HEK293 (cell line): ENCODE measurements at regions not wholly inside any gene's neighbourhood (a gene's known extent, or its start where the extent isn't known, plus 50 kb on each side); places are given as distances from the start of the nearest gene placed in this dataset.

ENCODE experiments used
- GLIS2 ChIP-seq: fragments of 450-650 bp; formaldehyde crosslinking; IDR thresholded peaks from 2 replicates; pipeline ENCODE4 v1.5.1; 2016; ENCODE audit warnings: missing biosample characterization, missing genetic modification characterization
- KLF8 ChIP-seq: fragments of 450-650 bp; formaldehyde crosslinking; IDR thresholded peaks from 2 replicates; pipeline ENCODE4 v1.5.1; 2016; ENCODE audit warnings: missing biosample characterization, missing genetic modification characterization
- OVOL3 ChIP-seq: fragments of 450-650 bp; formaldehyde crosslinking; IDR thresholded peaks from 2 replicates; pipeline ENCODE4 v1.5.1; 2016; ENCODE audit warnings: missing biosample characterization, missing genetic modification characterization
- PRDM1 ChIP-seq: fragments of 450-650 bp; formaldehyde crosslinking; IDR thresholded peaks from 2 replicates; pipeline ENCODE4; 2016; ENCODE audit warnings: missing biosample characterization, missing genetic modification characterization
- SCRT2 ChIP-seq: fragments of 450-650 bp; formaldehyde crosslinking; IDR thresholded peaks from 2 replicates; pipeline ENCODE4 v1.5.1; 2016; ENCODE audit warnings: missing biosample characterization, missing genetic modification characterization
- TRIM28 ChIP-seq: IDR thresholded peaks from 2 replicates; pipeline ENCODE4 v1.6.1; 2011; ENCODE audit warnings: low read length, control low read depth, borderline replicate concordance
- ZBTB20 ChIP-seq: fragments of 450-650 bp; formaldehyde crosslinking; IDR thresholded peaks from 2 replicates; pipeline ENCODE4 v1.5.1; 2016; ENCODE audit warnings: missing biosample characterization, missing genetic modification characterization
- ZBTB48 ChIP-seq: fragments of 450-650 bp; formaldehyde crosslinking; IDR thresholded peaks from 2 replicates; pipeline ENCODE4 v1.5.1; 2016; ENCODE audit warnings: missing biosample characterization, missing genetic modification characterization
- ZNF132 ChIP-seq: fragments of 450-650 bp; formaldehyde crosslinking; IDR thresholded peaks from 2 replicates; pipeline ENCODE4 v1.5.1; 2017; ENCODE audit warnings: missing biosample characterization, missing genetic modification characterization, borderline replicate concordance
- ZNF138 ChIP-seq: fragments of 450-650 bp; formaldehyde crosslinking; IDR thresholded peaks from 2 replicates; pipeline ENCODE4 v1.5.1; 2016; ENCODE audit warnings: missing biosample characterization, missing genetic modification characterization, borderline replicate concordance
- ZNF146 ChIP-seq: fragments of 450-650 bp; formaldehyde crosslinking; IDR thresholded peaks from 2 replicates; pipeline ENCODE4 v1.5.1; 2016; ENCODE audit warnings: missing biosample characterization, missing genetic modification characterization
- ZNF211 ChIP-seq: fragments of 450-650 bp; formaldehyde crosslinking; IDR thresholded peaks from 2 replicates; pipeline ENCODE4 v1.5.1; 2016; ENCODE audit warnings: low read depth, missing biosample characterization, missing genetic modification characterization
- ZNF221 ChIP-seq: fragments of 450-650 bp; formaldehyde crosslinking; IDR thresholded peaks from 2 replicates; pipeline ENCODE4 v1.5.1; 2017; ENCODE audit warnings: missing biosample characterization, missing genetic modification characterization, borderline replicate concordance
- ZNF23 ChIP-seq: fragments of 450-650 bp; formaldehyde crosslinking; IDR thresholded peaks from 2 replicates; pipeline ENCODE4 v1.5.1; 2016; ENCODE audit warnings: missing biosample characterization, missing genetic modification characterization, borderline replicate concordance
- ZNF248 ChIP-seq: fragments of 450-650 bp; formaldehyde crosslinking; IDR thresholded peaks from 2 replicates; pipeline ENCODE4 v1.5.1; 2017; ENCODE audit warnings: missing biosample characterization, missing genetic modification characterization
- ZNF394 ChIP-seq: fragments of 450-650 bp; formaldehyde crosslinking; IDR thresholded peaks from 2 replicates; pipeline ENCODE4 v1.5.1; 2016; ENCODE audit warnings: missing biosample characterization, missing genetic modification characterization, mild to moderate bottlenecking, moderate library complexity, borderline replicate concordance
- ZNF423 ChIP-seq: fragments of 450-650 bp; formaldehyde crosslinking; IDR thresholded peaks from 2 replicates; pipeline ENCODE4 v1.5.1; 2016; ENCODE audit warnings: missing biosample characterization, missing genetic modification characterization
- ZNF585B ChIP-seq: fragments of 450-650 bp; formaldehyde crosslinking; IDR thresholded peaks from 2 replicates; pipeline ENCODE4 v1.5.1; 2016; ENCODE audit warnings: missing biosample characterization, missing genetic modification characterization
- ZNF623 ChIP-seq: fragments of 450-650 bp; formaldehyde crosslinking; IDR thresholded peaks from 2 replicates; pipeline ENCODE4 v1.5.1; 2016; ENCODE audit warnings: missing biosample characterization, missing genetic modification characterization
- TF ChIP-seq, protein P1 (sequence below): fragments of 450-650 bp; formaldehyde crosslinking; IDR thresholded peaks from 2 replicates; pipeline ENCODE4 v1.5.1; 2016; ENCODE audit warnings: missing biosample characterization, missing genetic modification characterization, borderline replicate concordance
- TF ChIP-seq, protein P2 (sequence below): fragments of 450-650 bp; formaldehyde crosslinking; IDR thresholded peaks from 2 replicates; pipeline ENCODE4 v1.5.1; 2017; ENCODE audit warnings: missing biosample characterization, missing genetic modification characterization
- TF ChIP-seq, protein P3 (sequence below): fragments of 450-650 bp; IDR thresholded peaks from 2 replicates; pipeline ENCODE4 v1.5.1; 2018; ENCODE audit warnings: missing biosample characterization, mild to moderate bottlenecking, missing genetic modification characterization
- TF ChIP-seq, protein P4 (sequence below): fragments of 450-650 bp; formaldehyde crosslinking; IDR thresholded peaks from 2 replicates; pipeline ENCODE4 v1.5.1; 2016; ENCODE audit warnings: missing biosample characterization, missing genetic modification characterization
- TF ChIP-seq, protein P5 (sequence below): fragments of 450-650 bp; formaldehyde crosslinking; conservative IDR thresholded peaks from 2 replicates; pipeline ENCODE4 v1.5.1; 2016; ENCODE audit warnings: low read depth, missing biosample characterization, missing genetic modification characterization
- TF ChIP-seq, protein P6 (sequence below): fragments of 450-650 bp; formaldehyde crosslinking; IDR thresholded peaks from 2 replicates; pipeline ENCODE4 v1.5.1; 2017; ENCODE audit warnings: missing biosample characterization, missing genetic modification characterization

DNA sequence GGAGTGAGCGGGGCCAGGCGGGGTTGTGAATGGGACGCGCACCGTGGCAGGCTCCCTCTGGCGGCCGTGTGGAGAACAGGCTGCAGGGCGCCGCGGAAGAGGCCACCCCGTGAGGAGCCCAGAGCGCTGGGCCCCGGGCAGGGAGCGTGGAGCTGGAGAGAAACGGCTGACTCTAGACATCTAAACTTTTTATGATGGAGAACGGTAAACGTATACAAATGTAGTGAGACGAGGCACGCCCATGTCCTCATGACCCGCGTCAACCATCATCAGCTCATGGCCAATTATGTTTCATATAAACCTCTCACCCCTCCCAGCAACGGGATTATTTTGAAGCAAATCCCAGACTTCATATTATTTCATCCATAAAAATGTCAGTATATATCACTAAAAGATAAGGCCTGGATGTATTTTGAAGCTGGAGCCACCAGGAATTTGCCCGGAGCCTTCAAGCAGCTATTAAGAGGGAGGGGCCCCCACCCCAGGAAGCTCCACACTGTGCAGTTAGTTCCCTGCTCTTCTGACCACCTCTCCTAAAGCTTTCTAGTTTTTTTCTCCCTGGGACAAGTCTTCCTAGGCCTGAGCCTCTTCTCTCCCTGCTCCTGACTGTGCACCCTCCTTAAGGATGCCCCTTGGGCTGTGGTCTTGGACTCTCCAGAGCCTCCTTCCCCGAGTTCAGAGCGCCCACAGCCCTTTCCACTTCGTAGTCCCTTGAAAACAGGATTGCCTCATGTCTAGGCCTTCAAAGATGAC lies 149.5 kb downstream of the SMAD6 start (continued):
- TF ChIP-seq, protein P1, sequence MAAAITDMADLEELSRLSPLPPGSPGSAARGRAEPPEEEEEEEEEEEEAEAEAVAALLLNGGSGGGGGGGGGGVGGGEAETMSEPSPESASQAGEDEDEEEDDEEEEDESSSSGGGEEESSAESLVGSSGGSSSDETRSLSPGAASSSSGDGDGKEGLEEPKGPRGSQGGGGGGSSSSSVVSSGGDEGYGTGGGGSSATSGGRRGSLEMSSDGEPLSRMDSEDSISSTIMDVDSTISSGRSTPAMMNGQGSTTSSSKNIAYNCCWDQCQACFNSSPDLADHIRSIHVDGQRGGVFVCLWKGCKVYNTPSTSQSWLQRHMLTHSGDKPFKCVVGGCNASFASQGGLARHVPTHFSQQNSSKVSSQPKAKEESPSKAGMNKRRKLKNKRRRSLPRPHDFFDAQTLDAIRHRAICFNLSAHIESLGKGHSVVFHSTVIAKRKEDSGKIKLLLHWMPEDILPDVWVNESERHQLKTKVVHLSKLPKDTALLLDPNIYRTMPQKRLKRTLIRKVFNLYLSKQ (tag by site-specific recombination) = no peak
- TF ChIP-seq PRDM1 (tag by site-specific recombination) = no peak
- TF ChIP-seq ZNF132 (tag by site-specific recombination) = no peak
- no peak for TF ChIP-seq ZNF211 (tag by site-specific recombination)
- no peak for TF ChIP-seq ZNF585B (tag by site-specific recombination)
- no peak for TF ChIP-seq ZNF221 (tag by site-specific recombination)
- TF ChIP-seq KLF8 (tag by site-specific recombination) = peak; percentile 59
- no peak for TF ChIP-seq ZNF138 (tag by site-specific recombination)
- TF ChIP-seq ZNF23 (tag by site-specific recombination) = no peak
- TF ChIP-seq, protein P2, sequence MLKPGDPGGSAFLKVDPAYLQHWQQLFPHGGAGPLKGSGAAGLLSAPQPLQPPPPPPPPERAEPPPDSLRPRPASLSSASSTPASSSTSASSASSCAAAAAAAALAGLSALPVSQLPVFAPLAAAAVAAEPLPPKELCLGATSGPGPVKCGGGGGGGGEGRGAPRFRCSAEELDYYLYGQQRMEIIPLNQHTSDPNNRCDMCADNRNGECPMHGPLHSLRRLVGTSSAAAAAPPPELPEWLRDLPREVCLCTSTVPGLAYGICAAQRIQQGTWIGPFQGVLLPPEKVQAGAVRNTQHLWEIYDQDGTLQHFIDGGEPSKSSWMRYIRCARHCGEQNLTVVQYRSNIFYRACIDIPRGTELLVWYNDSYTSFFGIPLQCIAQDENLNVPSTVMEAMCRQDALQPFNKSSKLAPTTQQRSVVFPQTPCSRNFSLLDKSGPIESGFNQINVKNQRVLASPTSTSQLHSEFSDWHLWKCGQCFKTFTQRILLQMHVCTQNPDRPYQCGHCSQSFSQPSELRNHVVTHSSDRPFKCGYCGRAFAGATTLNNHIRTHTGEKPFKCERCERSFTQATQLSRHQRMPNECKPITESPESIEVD = peak; percentile 90
- TF ChIP-seq OVOL3 = no peak
- no peak for TF ChIP-seq ZNF394 (tag by site-specific recombination)
- TF ChIP-seq, protein P3, sequence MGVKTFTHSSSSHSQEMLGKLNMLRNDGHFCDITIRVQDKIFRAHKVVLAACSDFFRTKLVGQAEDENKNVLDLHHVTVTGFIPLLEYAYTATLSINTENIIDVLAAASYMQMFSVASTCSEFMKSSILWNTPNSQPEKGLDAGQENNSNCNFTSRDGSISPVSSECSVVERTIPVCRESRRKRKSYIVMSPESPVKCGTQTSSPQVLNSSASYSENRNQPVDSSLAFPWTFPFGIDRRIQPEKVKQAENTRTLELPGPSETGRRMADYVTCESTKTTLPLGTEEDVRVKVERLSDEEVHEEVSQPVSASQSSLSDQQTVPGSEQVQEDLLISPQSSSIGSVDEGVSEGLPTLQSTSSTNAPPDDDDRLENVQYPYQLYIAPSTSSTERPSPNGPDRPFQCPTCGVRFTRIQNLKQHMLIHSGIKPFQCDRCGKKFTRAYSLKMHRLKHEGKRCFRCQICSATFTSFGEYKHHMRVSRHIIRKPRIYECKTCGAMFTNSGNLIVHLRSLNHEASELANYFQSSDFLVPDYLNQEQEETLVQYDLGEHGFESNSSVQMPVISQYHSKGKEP (tag by site-specific recombination) = no peak; the same call in 1 of the 2 replicates
- TF ChIP-seq, protein P4, sequence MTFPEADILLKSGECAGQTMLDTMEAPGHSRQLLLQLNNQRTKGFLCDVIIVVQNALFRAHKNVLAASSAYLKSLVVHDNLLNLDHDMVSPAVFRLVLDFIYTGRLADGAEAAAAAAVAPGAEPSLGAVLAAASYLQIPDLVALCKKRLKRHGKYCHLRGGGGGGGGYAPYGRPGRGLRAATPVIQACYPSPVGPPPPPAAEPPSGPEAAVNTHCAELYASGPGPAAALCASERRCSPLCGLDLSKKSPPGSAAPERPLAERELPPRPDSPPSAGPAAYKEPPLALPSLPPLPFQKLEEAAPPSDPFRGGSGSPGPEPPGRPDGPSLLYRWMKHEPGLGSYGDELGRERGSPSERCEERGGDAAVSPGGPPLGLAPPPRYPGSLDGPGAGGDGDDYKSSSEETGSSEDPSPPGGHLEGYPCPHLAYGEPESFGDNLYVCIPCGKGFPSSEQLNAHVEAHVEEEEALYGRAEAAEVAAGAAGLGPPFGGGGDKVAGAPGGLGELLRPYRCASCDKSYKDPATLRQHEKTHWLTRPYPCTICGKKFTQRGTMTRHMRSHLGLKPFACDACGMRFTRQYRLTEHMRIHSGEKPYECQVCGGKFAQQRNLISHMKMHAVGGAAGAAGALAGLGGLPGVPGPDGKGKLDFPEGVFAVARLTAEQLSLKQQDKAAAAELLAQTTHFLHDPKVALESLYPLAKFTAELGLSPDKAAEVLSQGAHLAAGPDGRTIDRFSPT (tag by site-specific recombination) = no peak; the same call in 1 of the 2 replicates
- peak; percentile 5; the same call in 1 of the 2 replicates for TF ChIP-seq SCRT2 (tag by site-specific recombination)
- TF ChIP-seq, protein P5, sequence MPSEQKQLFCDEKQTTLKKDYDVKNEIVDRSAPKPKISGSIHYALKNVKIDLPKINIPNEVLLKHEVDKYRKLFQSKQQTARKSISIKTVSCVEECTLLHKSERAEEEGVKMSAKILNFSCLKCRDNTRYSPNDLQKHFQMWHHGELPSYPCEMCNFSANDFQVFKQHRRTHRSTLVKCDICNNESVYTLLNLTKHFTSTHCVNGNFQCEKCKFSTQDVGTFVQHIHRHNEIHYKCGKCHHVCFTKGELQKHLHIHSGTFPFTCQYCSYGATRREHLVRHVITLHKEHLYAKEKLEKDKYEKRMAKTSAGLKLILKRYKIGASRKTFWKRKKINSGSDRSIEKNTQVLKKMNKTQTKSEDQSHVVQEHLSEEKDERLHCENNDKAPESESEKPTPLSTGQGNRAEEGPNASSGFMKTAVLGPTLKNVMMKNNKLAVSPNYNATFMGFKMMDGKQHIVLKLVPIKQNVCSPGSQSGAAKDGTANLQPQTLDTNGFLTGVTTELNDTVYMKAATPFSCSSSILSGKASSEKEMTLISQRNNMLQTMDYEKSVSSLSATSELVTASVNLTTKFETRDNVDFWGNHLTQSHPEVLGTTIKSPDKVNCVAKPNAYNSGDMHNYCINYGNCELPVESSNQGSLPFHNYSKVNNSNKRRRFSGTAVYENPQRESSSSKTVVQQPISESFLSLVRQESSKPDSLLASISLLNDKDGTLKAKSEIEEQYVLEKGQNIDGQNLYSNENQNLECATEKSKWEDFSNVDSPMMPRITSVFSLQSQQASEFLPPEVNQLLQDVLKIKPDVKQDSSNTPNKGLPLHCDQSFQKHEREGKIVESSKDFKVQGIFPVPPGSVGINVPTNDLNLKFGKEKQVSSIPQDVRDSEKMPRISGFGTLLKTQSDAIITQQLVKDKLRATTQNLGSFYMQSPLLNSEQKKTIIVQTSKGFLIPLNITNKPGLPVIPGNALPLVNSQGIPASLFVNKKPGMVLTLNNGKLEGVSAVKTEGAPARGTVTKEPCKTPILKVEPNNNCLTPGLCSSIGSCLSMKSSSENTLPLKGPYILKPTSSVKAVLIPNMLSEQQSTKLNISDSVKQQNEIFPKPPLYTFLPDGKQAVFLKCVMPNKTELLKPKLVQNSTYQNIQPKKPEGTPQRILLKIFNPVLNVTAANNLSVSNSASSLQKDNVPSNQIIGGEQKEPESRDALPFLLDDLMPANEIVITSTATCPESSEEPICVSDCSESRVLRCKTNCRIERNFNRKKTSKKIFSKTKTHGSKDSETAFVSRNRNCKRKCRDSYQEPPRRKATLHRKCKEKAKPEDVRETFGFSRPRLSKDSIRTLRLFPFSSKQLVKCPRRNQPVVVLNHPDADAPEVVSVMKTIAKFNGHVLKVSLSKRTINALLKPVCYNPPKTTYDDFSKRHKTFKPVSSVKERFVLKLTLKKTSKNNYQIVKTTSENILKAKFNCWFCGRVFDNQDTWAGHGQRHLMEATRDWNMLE (tag by site-specific recombination) = peak; percentile 25; the same call in 1 of the 2 replicates
- TF ChIP-seq ZNF423 (tag by site-specific recombination) = peak; percentile 64
- peak; percentile 99 for TF ChIP-seq ZBTB20 (tag by site-specific recombination)
- TF ChIP-seq, protein P6, sequence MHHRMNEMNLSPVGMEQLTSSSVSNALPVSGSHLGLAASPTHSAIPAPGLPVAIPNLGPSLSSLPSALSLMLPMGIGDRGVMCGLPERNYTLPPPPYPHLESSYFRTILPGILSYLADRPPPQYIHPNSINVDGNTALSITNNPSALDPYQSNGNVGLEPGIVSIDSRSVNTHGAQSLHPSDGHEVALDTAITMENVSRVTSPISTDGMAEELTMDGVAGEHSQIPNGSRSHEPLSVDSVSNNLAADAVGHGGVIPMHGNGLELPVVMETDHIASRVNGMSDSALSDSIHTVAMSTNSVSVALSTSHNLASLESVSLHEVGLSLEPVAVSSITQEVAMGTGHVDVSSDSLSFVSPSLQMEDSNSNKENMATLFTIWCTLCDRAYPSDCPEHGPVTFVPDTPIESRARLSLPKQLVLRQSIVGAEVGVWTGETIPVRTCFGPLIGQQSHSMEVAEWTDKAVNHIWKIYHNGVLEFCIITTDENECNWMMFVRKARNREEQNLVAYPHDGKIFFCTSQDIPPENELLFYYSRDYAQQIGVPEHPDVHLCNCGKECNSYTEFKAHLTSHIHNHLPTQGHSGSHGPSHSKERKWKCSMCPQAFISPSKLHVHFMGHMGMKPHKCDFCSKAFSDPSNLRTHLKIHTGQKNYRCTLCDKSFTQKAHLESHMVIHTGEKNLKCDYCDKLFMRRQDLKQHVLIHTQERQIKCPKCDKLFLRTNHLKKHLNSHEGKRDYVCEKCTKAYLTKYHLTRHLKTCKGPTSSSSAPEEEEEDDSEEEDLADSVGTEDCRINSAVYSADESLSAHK (tag by site-specific recombination) = peak; percentile 48; the same call in 1 of the 2 replicates
- TF ChIP-seq ZNF248 (tag by site-specific recombination) = no peak
- no peak for TF ChIP-seq ZNF146 (tag by site-specific recombination)
- peak; percentile 91 for TF ChIP-seq TRIM28
- TF ChIP-seq ZBTB48 = peak; percentile 95
- TF ChIP-seq GLIS2 (tag by site-specific recombination) = peak; percentile 89
- no peak for TF ChIP-seq ZNF623 (tag by site-specific recombination)
